ENCODE measurements at regions not wholly inside any gene's neighbourhood (a gene's known extent, or its start where the extent isn't known, plus 50 kb on each side); places are given as distances from the start of the nearest gene placed in this dataset.

DNA sequence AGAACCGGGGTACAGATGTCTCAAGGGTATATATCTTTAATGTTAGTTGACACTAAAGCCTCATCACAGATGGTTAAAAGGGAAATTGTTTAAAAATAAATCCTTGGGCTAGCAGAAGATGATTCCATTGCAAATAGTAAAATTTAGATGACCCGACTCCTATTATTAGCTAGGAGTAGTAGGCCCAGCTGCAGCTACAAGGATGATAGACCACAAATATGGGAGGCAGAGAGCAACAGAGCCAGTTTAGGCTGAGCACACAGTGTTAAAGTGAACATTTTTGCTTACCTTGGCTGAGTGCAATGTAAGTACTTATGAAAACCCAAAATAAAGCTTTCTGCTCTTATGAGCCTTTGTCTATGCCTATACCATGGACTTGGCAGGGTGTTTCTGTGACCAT is 100.5 kb upstream of the COL11A1 start:
- no peak overlapping the region for H3K4me3 ChIP-seq (ENCODE audit: low read depth, low read length)
- DNase-seq (ENCODE audit: low read depth), result no peak
- TF ChIP-seq, protein P1, sequence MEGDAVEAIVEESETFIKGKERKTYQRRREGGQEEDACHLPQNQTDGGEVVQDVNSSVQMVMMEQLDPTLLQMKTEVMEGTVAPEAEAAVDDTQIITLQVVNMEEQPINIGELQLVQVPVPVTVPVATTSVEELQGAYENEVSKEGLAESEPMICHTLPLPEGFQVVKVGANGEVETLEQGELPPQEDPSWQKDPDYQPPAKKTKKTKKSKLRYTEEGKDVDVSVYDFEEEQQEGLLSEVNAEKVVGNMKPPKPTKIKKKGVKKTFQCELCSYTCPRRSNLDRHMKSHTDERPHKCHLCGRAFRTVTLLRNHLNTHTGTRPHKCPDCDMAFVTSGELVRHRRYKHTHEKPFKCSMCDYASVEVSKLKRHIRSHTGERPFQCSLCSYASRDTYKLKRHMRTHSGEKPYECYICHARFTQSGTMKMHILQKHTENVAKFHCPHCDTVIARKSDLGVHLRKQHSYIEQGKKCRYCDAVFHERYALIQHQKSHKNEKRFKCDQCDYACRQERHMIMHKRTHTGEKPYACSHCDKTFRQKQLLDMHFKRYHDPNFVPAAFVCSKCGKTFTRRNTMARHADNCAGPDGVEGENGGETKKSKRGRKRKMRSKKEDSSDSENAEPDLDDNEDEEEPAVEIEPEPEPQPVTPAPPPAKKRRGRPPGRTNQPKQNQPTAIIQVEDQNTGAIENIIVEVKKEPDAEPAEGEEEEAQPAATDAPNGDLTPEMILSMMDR (conservative IDR thresholded peaks at IDR 0.05; ENCODE audit: low read depth, low read length), result no peak

- DNase-seq (ENCODE audit: low read depth), result no peak
- TF ChIP-seq, protein P1 (conservative IDR thresholded peaks at IDR 0.05; ENCODE audit: low read depth, low read length), result no peak
- H3K4me3 ChIP-seq (ENCODE audit: low read depth, low read length), result no peak overlapping the region
Observed at GRCh38 chr1:103199001-103199400, 90.7 kb upstream of the COL11A1 start.

- H3K4me3 ChIP-seq (ENCODE audit: low read depth, low read length), result no peak overlapping the region
- DNase-seq (ENCODE audit: low read depth), result no peak
- TF ChIP-seq, protein P1 (conservative IDR thresholded peaks at IDR 0.05; ENCODE audit: low read depth, low read length), result no peak
Observed at GRCh38 chr1:103198076-103198475, 89.8 kb upstream of the COL11A1 start.

GRCh38 chr1:103197216-103197615 is 88.9 kb upstream of the COL11A1 start:
- no peak for DNase-seq (ENCODE audit: low read depth)
- H3K4me3 ChIP-seq (ENCODE audit: low read depth, low read length), result no peak overlapping the region
- TF ChIP-seq, protein P1 (conservative IDR thresholded peaks at IDR 0.05; ENCODE audit: low read depth, low read length), result no peak

GRCh38 chr1:103194984-103195383 is 86.7 kb upstream of the COL11A1 start:
- no peak for DNase-seq (ENCODE audit: low read depth)
- TF ChIP-seq, protein P1 (conservative IDR thresholded peaks at IDR 0.05; ENCODE audit: low read depth, low read length), result no peak
- no peak overlapping the region for H3K4me3 ChIP-seq (ENCODE audit: low read depth, low read length)

GRCh38 chr1:103194060-103194459 is 85.7 kb upstream of the COL11A1 start:
- TF ChIP-seq, protein P1 (conservative IDR thresholded peaks at IDR 0.05; ENCODE audit: low read depth, low read length), result no peak
- no peak overlapping the region for H3K4me3 ChIP-seq (ENCODE audit: low read depth, low read length)
- no peak for DNase-seq (ENCODE audit: low read depth)

DNA sequence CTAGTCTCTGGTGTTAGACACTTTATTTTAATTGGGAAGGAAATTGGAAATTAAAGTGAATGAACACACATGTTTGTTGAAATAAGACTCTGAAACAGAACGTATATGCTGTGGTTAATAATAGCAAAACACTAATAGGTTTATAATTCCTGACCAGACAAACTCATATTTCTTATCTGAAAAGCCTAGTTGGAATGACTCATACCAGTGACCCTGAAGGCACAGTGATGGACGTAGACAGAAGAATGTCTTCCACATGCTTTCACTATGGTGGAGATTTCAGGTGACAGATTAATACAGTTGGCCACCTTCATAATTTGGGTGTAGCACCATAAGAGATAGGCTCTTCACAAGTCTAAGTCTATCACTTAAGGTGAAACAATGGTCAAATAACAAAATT is 83.0 kb upstream of the COL11A1 start:
- TF ChIP-seq, protein P1 (conservative IDR thresholded peaks at IDR 0.05; ENCODE audit: low read depth, low read length), result no peak
- DNase-seq (ENCODE audit: low read depth), result no peak
- no peak overlapping the region for H3K4me3 ChIP-seq (ENCODE audit: low read depth, low read length)
